Renal pelvis (tissue), 1 donor: ENCODE measurements at regions not wholly inside any gene's neighbourhood (a gene's known extent, or its start where the extent isn't known, plus 50 kb on each side); places are given as distances from the start of the nearest gene placed in this dataset.

Experiments used
- DNase-seq: peaks from one replicate; pipeline ENCODE4 v3.0.0-alpha.2; 2013

- DNase-seq = no peak
These were observed 367.0 kb downstream of the LPIN1 start for GRCh38 chr2:12113412-12113811.

- no peak for DNase-seq
These were observed 368.4 kb downstream of the LPIN1 start for GRCh38 chr2:12114816-12115215.

- no peak for DNase-seq
These were observed 369.9 kb downstream of the LPIN1 start for GRCh38 chr2:12116228-12116750.

- no peak for DNase-seq
These were observed 373.4 kb downstream of the LPIN1 start for GRCh38 chr2:12119841-12120240.

- no peak for DNase-seq
These were observed 374.1 kb downstream of the LPIN1 start for GRCh38 chr2:12120281-12121150.

- no peak for DNase-seq
These were observed 378.4 kb downstream of the LPIN1 start for GRCh38 chr2:12124790-12125189.

- DNase-seq = no peak
These were observed 379.9 kb downstream of the LPIN1 start for GRCh38 chr2:12126318-12126717.

- no peak for DNase-seq
These were observed 381.2 kb downstream of the LPIN1 start for GRCh38 chr2:12127638-12128037.

- DNase-seq = no peak
These were observed 385.5 kb downstream of the LPIN1 start for GRCh38 chr2:12131975-12132374.

- no peak for DNase-seq
These were observed 395.3 kb downstream of the LPIN1 start for GRCh38 chr2:12141618-12142258.

- DNase-seq = no peak
These were observed 405.3 kb downstream of the LPIN1 start for GRCh38 chr2:12151716-12152115.

GRCh38 chr2:12152888-12153287 is 406.5 kb downstream of the LPIN1 start:
- DNase-seq = no peak

- no peak for DNase-seq
These were observed 409.0 kb downstream of the LPIN1 start for GRCh38 chr2:12155303-12156051.

- DNase-seq = no peak
These were observed 409.9 kb downstream of the LPIN1 start for GRCh38 chr2:12156349-12156748.

GRCh38 chr2:12161085-12161484 is 414.7 kb downstream of the LPIN1 start:
- no peak for DNase-seq

- no peak for DNase-seq
These were observed 416.1 kb downstream of the LPIN1 start for GRCh38 chr2:12162269-12163247.

GRCh38 chr2:12163866-12164265 is 417.4 kb downstream of the LPIN1 start:
- DNase-seq = no peak

- no peak for DNase-seq
These were observed 418.3 kb downstream of the LPIN1 start for GRCh38 chr2:12164689-12165088.

GRCh38 chr2:12167525-12168317 is 421.3 kb downstream of the LPIN1 start:
- no peak for DNase-seq

- no peak for DNase-seq
These were observed 421.9 kb downstream of the LPIN1 start for GRCh38 chr2:12168354-12168753.
